RWPE1 (cell line): ENCODE measurements at regions not wholly inside any gene's neighbourhood (a gene's known extent, or its start where the extent isn't known, plus 50 kb on each side); places are given as distances from the start of the nearest gene placed in this dataset.

Experiments
- CTCF ChIA-PET: fragments of 350-600 bp; sonication (Branson Sonifier 250); formaldehyde crosslinking; extraction: SDS; loops from one replicate; lab custom pipeline; 2021; lab: Yijun Ruan, JAX
- POLR2A ChIA-PET: fragments of 400-600 bp; formaldehyde crosslinking; extraction: SDS; loops from one replicate; lab custom pipeline; 2020; ENCODE audit warnings: antibody characterized with exemption; ENCODE audit not compliant: low non-redundant PET; lab: Yijun Ruan, JAX
- DNase-seq: peaks from one replicate; pipeline ENCODE4 v3.0.0; 2012; ENCODE audit warnings: low spot score
- H3K27ac ChIP-seq: fragments of 450-650 bp; 2 replicates; pipeline ENCODE4 v1.5.1; 2017
- TF ChIP-seq, protein P1 (sequence below): fragments of 450-650 bp; conservative IDR thresholded peaks from 2 replicates; pipeline ENCODE4 v1.5.1; 2017; ENCODE audit warnings: low read depth, mild to moderate bottlenecking

DNA sequence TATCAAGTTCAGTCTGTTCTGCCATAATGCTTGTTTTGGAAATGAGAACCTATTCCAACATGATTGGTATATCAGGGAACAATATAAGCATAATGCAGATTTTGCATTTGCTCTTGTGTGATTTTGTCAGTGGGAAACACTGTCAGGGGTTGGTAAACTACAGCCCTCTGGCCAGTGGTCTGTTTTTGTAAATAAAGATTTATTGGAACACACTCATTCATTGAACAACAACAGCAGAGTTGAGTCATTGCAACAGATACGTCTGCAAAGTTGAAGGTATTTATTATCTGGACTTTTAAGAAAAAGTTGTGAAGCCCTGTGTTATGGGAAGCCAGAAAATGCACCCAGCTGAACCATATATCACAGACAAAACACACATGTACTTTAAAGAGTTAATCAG is 83.1 kb downstream of the MCFD2 start:
- H3K27ac ChIP-seq, result no peak overlapping the region
- TF ChIP-seq, protein P1, sequence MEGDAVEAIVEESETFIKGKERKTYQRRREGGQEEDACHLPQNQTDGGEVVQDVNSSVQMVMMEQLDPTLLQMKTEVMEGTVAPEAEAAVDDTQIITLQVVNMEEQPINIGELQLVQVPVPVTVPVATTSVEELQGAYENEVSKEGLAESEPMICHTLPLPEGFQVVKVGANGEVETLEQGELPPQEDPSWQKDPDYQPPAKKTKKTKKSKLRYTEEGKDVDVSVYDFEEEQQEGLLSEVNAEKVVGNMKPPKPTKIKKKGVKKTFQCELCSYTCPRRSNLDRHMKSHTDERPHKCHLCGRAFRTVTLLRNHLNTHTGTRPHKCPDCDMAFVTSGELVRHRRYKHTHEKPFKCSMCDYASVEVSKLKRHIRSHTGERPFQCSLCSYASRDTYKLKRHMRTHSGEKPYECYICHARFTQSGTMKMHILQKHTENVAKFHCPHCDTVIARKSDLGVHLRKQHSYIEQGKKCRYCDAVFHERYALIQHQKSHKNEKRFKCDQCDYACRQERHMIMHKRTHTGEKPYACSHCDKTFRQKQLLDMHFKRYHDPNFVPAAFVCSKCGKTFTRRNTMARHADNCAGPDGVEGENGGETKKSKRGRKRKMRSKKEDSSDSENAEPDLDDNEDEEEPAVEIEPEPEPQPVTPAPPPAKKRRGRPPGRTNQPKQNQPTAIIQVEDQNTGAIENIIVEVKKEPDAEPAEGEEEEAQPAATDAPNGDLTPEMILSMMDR, result no peak
- DNase-seq, result no peak
- CTCF ChIA-PET, result no interaction called here
- POLR2A ChIA-PET, result no interaction called here

DNA sequence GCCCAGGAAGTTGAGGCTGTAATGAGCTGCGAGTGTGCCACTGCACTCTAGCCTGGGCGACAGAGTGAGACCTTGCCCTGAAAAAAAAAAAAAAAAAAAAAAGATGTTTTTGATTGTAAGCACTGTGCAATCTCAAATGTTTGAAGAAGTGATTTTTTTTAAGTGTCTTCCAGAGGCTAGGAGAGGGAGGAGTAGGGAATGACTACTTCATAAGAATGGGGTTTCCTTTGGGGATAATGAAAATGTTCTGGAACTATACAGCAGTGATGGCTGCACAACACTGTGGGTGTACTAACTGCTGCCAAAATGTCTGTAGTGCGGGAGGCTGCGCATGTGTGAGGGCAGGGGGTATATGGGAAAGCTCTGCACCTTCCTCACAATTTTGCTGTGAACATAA is 83.7 kb downstream of the MCFD2 start:
- TF ChIP-seq, protein P1, result no peak
- H3K27ac ChIP-seq, result no peak overlapping the region
- ChIA-PET POLR2A (no interaction called here), CTCF (no interaction called here)
- no peak for DNase-seq

DNA sequence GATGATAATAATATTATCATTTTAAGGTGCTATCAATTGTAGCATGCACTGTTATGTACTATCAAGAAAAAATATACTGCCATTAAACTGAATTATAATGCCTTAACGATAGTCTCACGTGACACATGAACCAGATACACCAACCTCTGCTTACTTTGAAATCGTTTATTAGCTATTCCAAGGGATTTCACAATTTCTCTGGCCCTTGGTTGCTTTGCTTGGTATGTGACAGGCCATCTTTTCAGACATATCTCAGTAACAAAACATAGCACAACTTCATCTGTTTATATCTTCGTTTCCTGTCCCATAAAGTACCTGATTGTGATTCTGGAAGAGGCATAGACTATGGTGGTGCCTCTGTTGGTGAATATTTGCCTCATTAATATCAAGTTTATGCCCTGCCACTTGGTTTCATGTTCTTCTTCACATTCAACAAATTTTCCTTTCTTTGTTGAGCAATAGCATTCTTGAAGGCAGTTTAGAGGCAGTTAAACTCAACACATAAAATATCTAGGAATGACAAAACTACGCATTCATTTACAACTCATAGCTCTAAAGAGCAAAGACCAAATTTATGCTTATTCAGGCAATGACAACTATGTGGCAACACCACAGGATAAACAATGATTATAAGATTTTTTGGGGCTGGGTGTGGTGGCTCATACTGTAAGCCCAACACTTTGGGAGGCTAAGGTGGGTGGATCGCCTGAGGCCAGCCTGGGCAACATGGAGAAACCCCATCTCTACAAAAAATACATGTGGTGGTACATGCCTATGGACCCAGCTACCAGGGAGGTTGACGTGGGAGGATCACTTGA is 84.3 kb downstream of the MCFD2 start:
- ChIA-PET POLR2A (no interaction called here), CTCF (interaction anchor here (0.7 kb wide), 1 partner anchor 61 kb away, joined by 3 read pairs; no protein-coding TSS in a partner anchor)
- H3K27ac ChIP-seq, result no peak overlapping the region
- TF ChIP-seq, protein P1, result no peak
- DNase-seq, result no peak

DNA sequence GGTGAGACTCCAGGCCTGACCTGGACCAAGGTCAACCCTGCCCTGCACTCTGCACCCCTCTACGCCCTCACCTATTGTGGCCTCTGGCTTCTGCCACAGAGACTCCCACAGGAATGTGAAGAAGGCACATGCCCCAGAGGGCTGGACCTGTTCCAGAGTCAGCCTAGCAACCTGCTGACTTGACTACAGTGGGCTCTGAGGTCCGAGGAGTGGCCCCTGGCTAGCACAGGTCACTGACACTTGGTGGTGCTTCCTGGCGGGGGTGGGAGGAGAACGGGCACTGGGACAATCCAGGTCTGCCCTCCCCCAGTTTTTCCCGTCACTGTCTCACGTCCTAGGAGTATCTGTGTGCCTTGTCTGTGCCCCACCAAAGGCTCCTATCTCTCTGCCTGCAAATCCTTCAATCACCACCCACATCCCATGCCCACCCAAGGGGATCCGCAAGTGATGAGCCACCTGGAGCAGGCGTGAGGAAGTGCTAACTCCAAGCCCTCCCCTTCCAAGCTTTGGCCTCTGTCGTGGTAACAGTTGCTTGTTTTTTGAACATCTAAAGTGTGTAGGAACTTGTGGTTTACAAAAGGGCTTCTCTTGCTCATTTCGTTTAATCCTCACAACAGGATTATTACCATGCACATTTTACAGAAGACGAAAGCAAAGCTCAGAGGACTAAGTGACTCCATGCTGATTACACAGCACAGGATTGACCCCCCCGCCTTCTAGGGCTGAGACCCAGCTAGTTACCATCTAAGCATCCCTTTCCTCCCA is 86.2 kb downstream of the MCFD2 start:
- no peak for DNase-seq
- ChIA-PET CTCF (interaction anchor here (0.5 to 0.6 kb wide), 2 partner anchors 81 to 156 kb away, joined by 3 read pairs; no protein-coding TSS in a partner anchor), POLR2A (no interaction called here)
- TF ChIP-seq, protein P1, result no peak
- no peak overlapping the region for H3K27ac ChIP-seq

DNA sequence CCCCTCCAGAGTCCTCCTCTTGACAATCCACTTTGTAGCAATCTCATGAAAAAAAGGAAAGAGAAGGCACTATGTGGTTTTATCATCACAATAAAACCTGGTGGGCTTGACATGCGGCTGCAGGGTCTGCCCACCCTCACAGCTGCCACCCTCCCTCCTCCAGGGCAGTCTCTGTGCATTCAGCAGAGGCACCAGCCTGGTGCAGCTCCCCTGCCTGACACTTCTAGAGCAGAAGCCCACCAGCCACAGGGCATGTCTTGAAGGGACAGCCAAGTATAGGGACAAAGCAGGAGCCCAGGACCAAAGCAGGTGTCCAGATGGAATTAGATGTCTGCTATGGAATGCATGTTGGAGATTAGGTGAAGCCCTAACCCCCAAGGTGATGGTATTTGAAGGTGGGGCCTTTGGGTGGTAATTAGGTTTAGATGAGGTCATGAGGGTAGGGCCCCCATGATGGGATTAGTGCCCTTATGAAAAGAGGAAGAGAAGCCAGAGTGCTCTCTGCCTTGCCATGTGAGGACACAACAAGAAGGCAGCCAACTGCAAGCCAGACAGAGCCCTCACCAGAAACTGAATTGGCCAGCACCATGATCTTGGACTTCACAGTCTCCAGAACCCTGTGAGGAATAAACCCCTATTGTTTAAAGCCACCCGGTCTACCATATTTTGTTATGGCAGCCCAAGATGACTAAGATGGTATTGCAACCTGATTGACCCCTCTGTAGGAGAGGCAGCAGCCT is 86.9 kb downstream of the MCFD2 start:
- TF ChIP-seq, protein P1, result no peak
- H3K27ac ChIP-seq, result no peak overlapping the region
- DNase-seq, result no peak
- ChIA-PET CTCF (interaction anchor here (0.6 kb wide), 1 partner anchor 13 kb away, joined by 4 read pairs; no protein-coding TSS in a partner anchor), POLR2A (no interaction called here)

DNA sequence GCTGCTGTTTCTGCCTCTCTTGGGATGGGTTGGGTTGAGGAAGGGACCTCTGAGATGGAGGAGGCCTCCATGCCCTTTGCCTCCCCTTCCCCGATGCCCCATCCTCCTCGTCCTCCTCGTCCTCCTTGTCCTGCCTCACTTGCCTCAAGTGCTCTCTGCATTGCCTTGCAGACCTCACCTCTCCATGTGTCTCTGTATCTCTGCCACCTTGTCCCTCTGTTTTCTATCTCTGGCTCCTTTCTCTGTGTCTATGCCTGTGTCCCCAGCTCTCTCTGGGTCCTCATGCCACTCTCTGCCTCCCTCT is 87.5 kb downstream of the MCFD2 start:
- ChIA-PET POLR2A (no interaction called here), CTCF (interaction anchor here (0.6 kb wide), 1 partner anchor 13 kb away, joined by 4 read pairs; no protein-coding TSS in a partner anchor)
- DNase-seq, result no peak
- TF ChIP-seq, protein P1, result no peak
- no peak overlapping the region for H3K27ac ChIP-seq
